Neural cell (in vitro differentiated cells): ENCODE measurements at regions not wholly inside any gene's neighbourhood (a gene's known extent, or its start where the extent isn't known, plus 50 kb on each side); places are given as distances from the start of the nearest gene placed in this dataset.

Experiments used
- CTCF ChIP-seq: fragments of 450-650 bp; IDR thresholded peaks from 2 replicates; pipeline ENCODE4 v1.5.1; 2014; ENCODE audit warnings: antibody characterized with exemption, mild to moderate bottlenecking, moderate library complexity; ENCODE audit not compliant: poor library complexity, severe bottlenecking
- TF ChIP-seq, protein P1 (sequence below): IDR thresholded peaks from 2 replicates; pipeline ENCODE4 v1.6.1; 2012; ENCODE audit warnings: borderline replicate concordance

DNA sequence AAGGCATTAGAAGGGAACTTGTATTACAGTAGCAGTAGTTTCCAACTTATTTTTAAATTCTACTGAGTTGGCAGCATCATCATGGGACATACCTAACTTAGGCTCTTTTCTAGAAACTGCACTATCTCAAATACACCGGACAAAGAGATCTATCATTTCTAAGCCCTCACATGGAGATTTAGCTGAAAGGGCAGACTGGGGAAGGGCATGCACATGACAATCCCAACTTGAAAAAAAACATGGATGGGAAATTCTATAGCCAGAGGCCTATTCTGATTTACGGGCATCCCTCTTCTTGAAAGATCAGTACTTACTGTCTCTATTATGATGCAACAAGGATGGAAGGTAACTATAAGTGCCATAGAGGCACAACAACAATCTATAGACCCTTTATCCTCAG, 1328.6 kb downstream of the UQCRFS1 start:
- no peak for TF ChIP-seq CTCF
- TF ChIP-seq, protein P1, sequence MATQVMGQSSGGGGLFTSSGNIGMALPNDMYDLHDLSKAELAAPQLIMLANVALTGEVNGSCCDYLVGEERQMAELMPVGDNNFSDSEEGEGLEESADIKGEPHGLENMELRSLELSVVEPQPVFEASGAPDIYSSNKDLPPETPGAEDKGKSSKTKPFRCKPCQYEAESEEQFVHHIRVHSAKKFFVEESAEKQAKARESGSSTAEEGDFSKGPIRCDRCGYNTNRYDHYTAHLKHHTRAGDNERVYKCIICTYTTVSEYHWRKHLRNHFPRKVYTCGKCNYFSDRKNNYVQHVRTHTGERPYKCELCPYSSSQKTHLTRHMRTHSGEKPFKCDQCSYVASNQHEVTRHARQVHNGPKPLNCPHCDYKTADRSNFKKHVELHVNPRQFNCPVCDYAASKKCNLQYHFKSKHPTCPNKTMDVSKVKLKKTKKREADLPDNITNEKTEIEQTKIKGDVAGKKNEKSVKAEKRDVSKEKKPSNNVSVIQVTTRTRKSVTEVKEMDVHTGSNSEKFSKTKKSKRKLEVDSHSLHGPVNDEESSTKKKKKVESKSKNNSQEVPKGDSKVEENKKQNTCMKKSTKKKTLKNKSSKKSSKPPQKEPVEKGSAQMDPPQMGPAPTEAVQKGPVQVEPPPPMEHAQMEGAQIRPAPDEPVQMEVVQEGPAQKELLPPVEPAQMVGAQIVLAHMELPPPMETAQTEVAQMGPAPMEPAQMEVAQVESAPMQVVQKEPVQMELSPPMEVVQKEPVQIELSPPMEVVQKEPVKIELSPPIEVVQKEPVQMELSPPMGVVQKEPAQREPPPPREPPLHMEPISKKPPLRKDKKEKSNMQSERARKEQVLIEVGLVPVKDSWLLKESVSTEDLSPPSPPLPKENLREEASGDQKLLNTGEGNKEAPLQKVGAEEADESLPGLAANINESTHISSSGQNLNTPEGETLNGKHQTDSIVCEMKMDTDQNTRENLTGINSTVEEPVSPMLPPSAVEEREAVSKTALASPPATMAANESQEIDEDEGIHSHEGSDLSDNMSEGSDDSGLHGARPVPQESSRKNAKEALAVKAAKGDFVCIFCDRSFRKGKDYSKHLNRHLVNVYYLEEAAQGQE = no peak
